K562 (cell line): ENCODE measurements at regions not wholly inside any gene's neighbourhood (a gene's known extent, or its start where the extent isn't known, plus 50 kb on each side); places are given as distances from the start of the nearest gene placed in this dataset.

Source experiments
- ATAC-seq: fragments of 200-7000 bp; cut with Tn5 transposase; 3 replicates; pipeline ENCODE4 v1.9.1; 2020; ENCODE audit warnings: moderate library complexity
- BruUV-seq: library from RNA; stranded (reverse); fragments of 400-500 nt; replicated peaks from 2 replicates; lab custom pipeline; 2021; lab: Mats Ljungman, UMichigan
- CTCF ChIA-PET: fragments of 300-600 bp; formaldehyde crosslinking; extraction: SDS; loops from one replicate; lab custom pipeline; 2021; ENCODE audit warnings: low intra/inter-chr PET ratio; lab: Yijun Ruan, JAX
- POLR2A ChIA-PET: fragments of 300-600, 350-650 bp; sonication (Branson Sonifier 250); formaldehyde crosslinking; extraction: SDS; loops from one replicate; lab custom pipeline; 2021; ENCODE audit warnings: antibody characterized with exemption, inconsistent platforms; lab: Yijun Ruan, JAX
- DNase-seq, 4 experiments: peaks; one replicate each; pipeline versions ENCODE4 v3.0.0 to v3.0.0-alpha.2; 2011 to 2018; ENCODE audit warnings: low spot score in 3 of 4, mixed read lengths in 3 of 4; ENCODE audit errors: extremely low read depth in 1 of 4
- FAIRE-seq: peaks from 2 replicates; lab custom pipeline; 2011; peaks lifted over from hg19 to GRCh38; lab: Jason Lieb, UNC
- H2AFZ ChIP-seq: 2 replicates; pipeline ENCODE4 v1.6.0; 2011; ENCODE audit warnings: low read depth, low read length, control low read depth, inconsistent platforms
- H3K27ac ChIP-seq: fragments of 200-600 bp; 3 replicates; pipeline ENCODE4 v1.8.0; 2011; ENCODE audit warnings: low read depth, mild to moderate bottlenecking, control low read depth, inconsistent platforms, low read length, moderate library complexity, mixed read lengths; ENCODE audit errors: extremely low read depth
- H3K27me3 ChIP-seq, 2 experiments: fragments of 300-600 bp in 1 of 2; 2 replicates in 1 of 2; 3 replicates in 1 of 2; pipeline versions ENCODE4 v1.6.0 to v1.8.0; 2011; ENCODE audit warnings: inconsistent platforms in 2 of 2, low read length in 2 of 2, mild to moderate bottlenecking in 1 of 2, mixed read lengths in 1 of 2, moderate library complexity in 1 of 2; ENCODE audit not compliant: control insufficient read depth in 2 of 2, insufficient read depth in 2 of 2
- H3K36me3 ChIP-seq: fragments of 300-600 bp; 3 replicates; pipeline ENCODE4 v1.8.0; 2011; ENCODE audit warnings: mild to moderate bottlenecking, low read length, inconsistent platforms; ENCODE audit not compliant: control insufficient read depth, insufficient read depth
- H3K4me1 ChIP-seq, 2 experiments: fragments of 200-600 bp in 1 of 2; replicated peaks in 1 of 2; 2 replicates in 1 of 2; 3 replicates in 1 of 2; pipeline versions ENCODE4 v1.5.1 to v1.8.0; 2011; ENCODE audit warnings: inconsistent platforms in 2 of 2, low read length in 2 of 2, mild to moderate bottlenecking in 1 of 2, mixed read lengths in 1 of 2, moderate library complexity in 1 of 2; ENCODE audit not compliant: control insufficient read depth in 2 of 2, insufficient read depth in 2 of 2
- H3K4me2 ChIP-seq: 2 replicates; pipeline ENCODE4 v1.6.1; 2011; ENCODE audit warnings: low read length, control low read depth, inconsistent platforms, mixed read lengths; ENCODE audit not compliant: insufficient read depth
- H3K4me3 ChIP-seq: fragments of 200-600 bp; sonication (generic), shearing (Covaris generic); 2 replicates; pipeline ENCODE4 v1.5.1; 2016; ENCODE audit warnings: control low read depth, inconsistent platforms
- H3K79me2 ChIP-seq: fragments of 200-600 bp; 3 replicates; pipeline ENCODE4 v1.8.0; 2011; ENCODE audit warnings: low read length, inconsistent platforms; ENCODE audit not compliant: control insufficient read depth, insufficient read depth
- H3K9ac ChIP-seq, 2 experiments: 2 replicates each; pipeline versions ENCODE4 v1.6.0 to v1.6.1; 2011; ENCODE audit warnings: low read depth in 2 of 2, low read length in 2 of 2, control low read depth in 1 of 2, inconsistent platforms in 1 of 2, mild to moderate bottlenecking in 1 of 2, mixed read lengths in 1 of 2; ENCODE audit not compliant: insufficient read depth in 1 of 2
- H3K9me1 ChIP-seq: one replicate; pipeline ENCODE4 v1.6.0; 2011; ENCODE audit warnings: inconsistent platforms, mild to moderate bottlenecking, low read length, moderate library complexity; ENCODE audit not compliant: control insufficient read depth, insufficient read depth
- H3K9me3 ChIP-seq: replicated peaks from 2 replicates; pipeline ENCODE4 v1.5.1; 2011; ENCODE audit warnings: low read depth, low read length, inconsistent platforms; ENCODE audit not compliant: control insufficient read depth, insufficient read depth
- H4K20me1 ChIP-seq: replicated peaks from 2 replicates; pipeline ENCODE4 v1.6.1; 2011; ENCODE audit warnings: low read length, inconsistent platforms, mixed read lengths; ENCODE audit not compliant: control insufficient read depth, insufficient read depth
- ARNT ChIP-seq, 2 experiments: fragments of 450-650 bp; IDR thresholded peaks; 2 replicates each; pipeline ENCODE4 v1.6.1; 2016; ENCODE audit warnings: mild to moderate bottlenecking in 1 of 2
- COPS2 ChIP-seq: fragments of 450-650 bp; conservative IDR thresholded peaks from 2 replicates; pipeline ENCODE4 v1.6.1; 2016; ENCODE audit warnings: mild to moderate bottlenecking, moderate library complexity
- EWSR1 ChIP-seq: fragments of 450-650 bp; IDR thresholded peaks from 2 replicates; pipeline ENCODE4 v1.6.1; 2018; ENCODE audit warnings: borderline replicate concordance, mild to moderate bottlenecking, low read depth, moderate library complexity; ENCODE audit not compliant: partially characterized antibody
- IFI16 ChIP-seq: fragments of 250-450 bp; sonication (Bioruptor Pico); IDR thresholded peaks from 2 replicates; pipeline ENCODE4 v2.1.2; 2022; ENCODE audit warnings: mild to moderate bottlenecking, inconsistent platforms
- LARP7 ChIP-seq: fragments of 450-650 bp; IDR thresholded peaks from 2 replicates; pipeline ENCODE4 v1.6.1; 2016
- MAFG ChIP-seq: fragments of 450-650 bp; conservative IDR thresholded peaks from 2 replicates; pipeline ENCODE4 v1.6.1; 2016; ENCODE audit warnings: missing genetic modification characterization, missing compliant biosample characterization
- MNT ChIP-seq, 2 experiments: fragments of 450-650 bp; conservative IDR thresholded peaks; 2 replicates each; pipeline ENCODE4 v1.6.1; 2017; ENCODE audit warnings: mild to moderate bottlenecking in 2 of 2, moderate library complexity in 2 of 2
- MTA1 ChIP-seq: fragments of 450-650 bp; IDR thresholded peaks from 2 replicates; pipeline ENCODE4 v1.6.1; 2017; ENCODE audit warnings: borderline replicate concordance
- POLR2B ChIP-seq: fragments of 450-650 bp; IDR thresholded peaks from 2 replicates; pipeline ENCODE4 v1.6.1; 2018; ENCODE audit warnings: low read depth; ENCODE audit not compliant: partially characterized antibody
- SAFB2 ChIP-seq: fragments of 200-400 bp; formaldehyde crosslinking; IDR thresholded peaks from 2 replicates; pipeline ENCODE4 v1.6.1; 2018; ENCODE audit warnings: borderline replicate concordance, low read length, low read depth, moderate library complexity; ENCODE audit not compliant: severe bottlenecking
- SREBF2 ChIP-seq: sonication (generic); formaldehyde crosslinking; IDR thresholded peaks from 2 replicates; pipeline ENCODE4 v1.4.0; 2020; ENCODE audit warnings: mild to moderate bottlenecking, missing genetic modification reagents
- TCF3 ChIP-seq: sonication (generic); formaldehyde crosslinking; IDR thresholded peaks from 2 replicates; pipeline ENCODE4 v1.4.0; 2020; ENCODE audit warnings: mild to moderate bottlenecking, missing genetic modification reagents
- TFE3 ChIP-seq: fragments of 450-650 bp; formaldehyde crosslinking; IDR thresholded peaks from 2 replicates; pipeline ENCODE4 v1.4.0; 2020; ENCODE audit warnings: mild to moderate bottlenecking, mixed read lengths
- ZFX ChIP-seq: sonication (generic); formaldehyde crosslinking; IDR thresholded peaks from 2 replicates; pipeline ENCODE4 v1.8.0; 2022; ENCODE audit warnings: mild to moderate bottlenecking, missing genetic modification reagents, moderate library complexity
- ZKSCAN8 ChIP-seq: fragments of 200-800 bp; sonication (Bioruptor generic); IDR thresholded peaks from 2 replicates; pipeline ENCODE4 v1.6.1; 2016; ENCODE audit warnings: missing genetic modification characterization, missing compliant biosample characterization
- ZNF445 ChIP-seq: fragments of 250-450 bp; sonication (Bioruptor Pico); IDR thresholded peaks from 2 replicates; pipeline ENCODE4 v1.4.0; 2020; ENCODE audit warnings: low read depth, mild to moderate bottlenecking, moderate library complexity
- ZNF696 ChIP-seq: fragments of 250-450 bp; sonication (Bioruptor Pico); conservative IDR thresholded peaks from 2 replicates; pipeline ENCODE4 v1.4.0; 2020; ENCODE audit warnings: mild to moderate bottlenecking, moderate library complexity
- ZNF740 ChIP-seq, 3 experiments: fragments of 200-800 bp in 1 of 3; sonication (Bioruptor generic) in 1 of 3; sonication (generic) in 1 of 3; formaldehyde crosslinking in 1 of 3; IDR thresholded peaks; 2 replicates each; pipeline versions ENCODE4 v1.6.1 to v1.8.0; 2016 to 2022; ENCODE audit warnings: mild to moderate bottlenecking in 2 of 3, missing compliant biosample characterization in 2 of 3, missing genetic modification characterization in 2 of 3, missing genetic modification reagents in 1 of 3
- WGBS: fragments of 100-300 bp; shearing (Covaris generic); methylation state at CpG from one replicate; pipeline ENCODE4 v1.1.6; 2016; ENCODE audit warnings: low coverage, mixed read lengths; ENCODE audit not compliant: insufficient coverage; ENCODE audit errors: missing lambda C conversion rate; 5-methylcytosine and 5-hydroxymethylcytosine counted together
- in situ Hi-C: fragments of 300-500 bp; cut with MboI; formaldehyde crosslinking; loops from 4 replicates; pipeline ENCODE4 v1.15.0; 2018; ENCODE audit warnings: inconsistent platforms, mixed read lengths
- intact Hi-C: fragments of 100-400 bp; cut with micrococcal nuclease; formaldehyde crosslinking; loops from 2 replicates; pipeline ENCODE4 v1.14.2; 2022

GRCh38 chr7:19470031-19470430 is 238.8 kb downstream of the POLR1F start (continued):
- TF ChIP-seq COPS2 = no peak

GRCh38 chr7:19465861-19466260 is 243.0 kb downstream of the POLR1F start:
- 0% methylated on average over 3 of the region's 3 CpGs for WGBS
- FAIRE-seq = no peak
- Histone ChIP-seq H3K36me3 (no peaks in the 10 kb centered on the region), H2AFZ (no peak overlapping the region), H3K4me1 (no peaks in the 10 kb centered on the region), H3K9me1 (no peaks in the 10 kb centered on the region), H3K4me3 (no peak overlapping the region), H3K9me3 (no peaks in the 10 kb centered on the region; the same call in 1 of the 2 replicates), H3K27ac (no peak overlapping the region), H3K79me2 (no peaks in the 10 kb centered on the region), H3K27me3 (no peaks in the 10 kb centered on the region), H4K20me1 (no peaks in the 10 kb centered on the region), H3K4me2 (no peak overlapping the region), H3K9ac (no peak overlapping the region)
- POLR2A ChIA-PET = no interaction called here
- BruUV-seq = no TSS peak
- no peak for ATAC-seq
- CTCF ChIA-PET = no interaction called here
- no peak for DNase-seq
- in situ Hi-C loops (no loop called here), intact Hi-C loops (no loop called here)
- TF ChIP-seq ZFX (CRISPR knock-in tag) = no peak
- no peak for TF ChIP-seq POLR2B
- no peak for TF ChIP-seq MAFG (tag)
- no peak for TF ChIP-seq MTA1
- TF ChIP-seq ZNF696 (CRISPR knock-in tag) = no peak
- no peak for TF ChIP-seq ARNT (IDR thresholded peaks at IDR 0.05)
- TF ChIP-seq ZKSCAN8 (CRISPR knock-in tag) = no peak
- TF ChIP-seq ZNF445 (CRISPR knock-in tag) = no peak
- TF ChIP-seq TFE3 (CRISPR knock-in tag) = no peak
- no peak for TF ChIP-seq LARP7
- no peak for TF ChIP-seq SREBF2
- TF ChIP-seq ZNF740 (CRISPR knock-in tag; IDR thresholded peaks at IDR 0.05) = no peak
- TF ChIP-seq ZNF740 (tag; IDR thresholded peaks at IDR 0.05) = no peak
- no peak for TF ChIP-seq IFI16
- TF ChIP-seq TCF3 (CRISPR knock-in tag) = no peak
- no peak for TF ChIP-seq EWSR1
- no peak for TF ChIP-seq MNT (conservative IDR thresholded peaks at IDR 0.05)
- TF ChIP-seq SAFB2 = no peak
